GM19351 (cell line): ENCODE measurements at regions not wholly inside any gene's neighbourhood (a gene's known extent, or its start where the extent isn't known, plus 50 kb on each side); places are given as distances from the start of the nearest gene placed in this dataset.

ENCODE experiments used
- ATAC-seq: cut with Tn5 transposase; IDR thresholded peaks from one replicate; pipeline ENCODE4 v1.9.1; 2021; ENCODE audit warnings: mild to moderate bottlenecking, moderate library complexity; ENCODE audit not compliant: unreplicated experiment

DNA sequence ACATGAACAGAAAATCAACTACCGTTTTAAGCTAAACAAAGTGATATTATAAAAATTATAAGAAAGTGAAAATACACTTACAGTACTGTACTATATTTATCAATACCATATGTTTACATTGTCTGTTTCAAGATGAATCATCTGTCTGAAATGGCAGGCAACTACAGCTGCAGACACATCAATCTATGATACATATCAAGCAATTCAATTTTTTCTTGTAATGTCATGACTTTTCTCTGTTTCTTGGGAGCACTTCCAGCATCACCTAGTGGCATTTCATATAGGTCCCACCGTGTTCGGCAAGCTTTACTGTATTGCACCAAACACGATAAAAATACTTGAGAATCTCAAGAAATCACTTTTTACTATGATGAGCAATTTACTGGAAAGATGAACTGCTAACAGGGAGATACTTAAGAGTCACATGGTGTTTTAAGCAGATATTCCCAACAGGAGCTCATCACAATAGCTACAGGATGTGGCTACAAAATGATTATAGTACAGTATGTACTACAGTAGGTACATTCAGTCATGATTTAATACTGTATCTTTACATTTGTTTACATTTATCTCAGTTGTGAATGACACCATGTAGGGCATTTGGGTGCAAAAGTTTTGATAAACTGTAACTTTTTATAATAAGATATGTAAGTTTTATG is 207.4 kb downstream of the ADAM29 start:
- ATAC-seq = no peak

DNA sequence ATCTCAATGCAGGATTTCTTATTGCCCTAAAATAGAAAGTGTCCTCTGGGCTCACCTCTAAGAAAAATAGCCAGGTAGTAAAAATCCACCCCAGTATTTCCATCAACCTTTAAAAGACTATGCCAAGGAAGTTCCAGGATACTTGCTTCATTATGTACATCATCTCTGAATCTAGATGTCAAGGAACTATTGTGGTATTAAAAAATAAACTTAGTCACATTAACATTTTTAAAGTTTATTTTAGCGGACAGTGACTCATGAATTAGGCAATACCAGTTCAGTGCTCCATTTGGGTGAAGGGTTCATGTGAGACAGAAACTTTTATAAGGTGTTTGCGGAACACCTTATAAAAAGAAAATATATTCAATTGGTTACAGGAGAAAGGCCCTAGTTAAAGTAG is 209.2 kb downstream of the ADAM29 start:
- no peak for ATAC-seq

DNA sequence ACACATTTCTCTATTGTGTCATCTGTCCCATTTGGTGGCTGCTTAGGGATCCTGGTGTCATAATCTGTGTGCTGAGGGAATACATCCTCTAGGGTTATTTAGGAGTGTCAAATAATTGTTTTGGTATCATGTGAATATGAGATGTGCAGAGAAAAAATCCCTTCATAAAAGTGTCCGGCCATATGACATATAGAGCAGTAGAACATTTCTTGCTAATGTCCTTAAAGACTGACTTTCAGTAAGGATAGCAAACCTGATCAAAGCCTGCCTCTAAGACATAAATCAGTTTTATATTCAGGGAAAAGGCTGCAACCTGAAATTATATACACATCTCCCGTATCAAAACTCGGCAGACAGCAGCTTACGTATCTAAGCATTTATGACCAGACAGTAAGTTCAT is 211.6 kb downstream of the ADAM29 start:
- ATAC-seq = no peak

DNA sequence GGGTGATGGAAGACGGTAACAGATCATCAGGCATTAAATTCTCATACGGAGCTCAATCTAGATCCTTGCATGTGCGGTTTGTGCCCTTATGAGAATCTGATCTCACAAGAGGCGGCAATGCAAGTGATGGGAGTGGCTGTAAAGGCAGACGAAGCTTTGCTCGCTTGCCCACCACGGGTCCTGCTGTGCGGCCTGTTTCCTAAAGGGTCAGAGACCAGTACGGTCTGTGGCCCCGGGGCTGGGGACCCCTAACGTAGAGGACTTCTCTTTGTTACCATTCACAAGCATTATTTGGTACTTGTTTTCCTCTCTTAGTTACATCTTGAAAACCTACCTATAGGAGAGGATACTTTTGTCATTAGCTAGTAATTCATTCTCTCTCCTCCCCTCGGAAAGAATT is 221.0 kb downstream of the ADAM29 start:
- no peak for ATAC-seq

DNA sequence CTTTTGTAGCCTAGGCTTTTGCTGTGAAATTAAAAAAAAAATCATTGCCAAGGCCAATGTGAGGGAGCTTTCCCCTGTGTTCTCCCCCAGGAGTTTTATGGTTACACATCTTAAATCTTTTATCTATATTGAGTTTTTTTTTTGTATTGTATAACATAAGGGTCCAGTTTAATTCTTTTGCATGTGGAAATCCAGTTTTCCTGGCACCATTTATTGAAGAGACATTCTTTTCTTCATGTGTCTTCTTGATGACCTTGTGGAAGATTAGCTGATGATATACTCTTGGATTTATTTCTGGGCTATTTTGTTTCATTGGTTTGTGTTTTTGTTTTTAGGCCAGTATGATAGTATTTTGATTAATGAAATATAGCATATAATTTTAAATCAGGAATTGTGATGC is 225.0 kb downstream of the ADAM29 start:
- no peak for ATAC-seq

DNA sequence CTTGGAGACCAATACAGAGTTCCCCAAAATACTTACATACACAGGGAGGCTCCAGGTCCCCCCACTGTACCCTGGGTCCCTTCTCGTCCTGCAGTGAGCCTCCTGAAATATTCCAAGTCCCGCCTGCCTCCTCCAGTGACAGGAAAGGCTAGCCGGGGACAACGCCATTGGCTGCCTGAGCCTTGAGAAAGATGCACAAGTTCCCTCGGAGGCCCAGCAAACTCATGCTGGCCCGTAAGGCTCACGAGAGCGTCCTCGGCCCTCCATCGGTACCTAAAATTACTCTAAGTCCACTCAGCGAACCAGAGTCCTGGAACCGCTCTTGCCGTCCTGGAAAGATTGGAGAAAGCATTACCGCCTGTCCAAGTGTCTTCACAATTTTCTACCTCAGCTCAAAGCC is 228.6 kb downstream of the ADAM29 start:
- ATAC-seq = no peak

DNA sequence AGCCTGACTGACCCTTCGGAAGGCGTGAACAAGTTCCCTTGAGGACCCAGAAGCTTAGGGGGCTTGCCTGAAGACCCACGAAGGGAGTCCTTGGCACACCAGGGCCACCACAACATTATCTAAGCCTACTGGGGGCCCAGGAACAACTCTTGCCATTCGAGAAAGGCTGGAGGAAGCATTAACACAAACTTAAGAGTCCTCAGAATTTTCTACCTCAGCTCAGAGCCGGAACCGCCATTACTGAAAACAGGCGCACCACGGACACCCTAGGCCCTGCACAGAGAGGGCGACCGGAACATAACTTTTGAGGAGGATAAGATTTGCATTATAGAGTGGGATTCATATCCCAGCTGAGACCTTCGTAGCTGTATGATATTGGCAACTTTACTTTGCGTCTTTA is 229.1 kb downstream of the ADAM29 start:
- ATAC-seq = no peak

DNA sequence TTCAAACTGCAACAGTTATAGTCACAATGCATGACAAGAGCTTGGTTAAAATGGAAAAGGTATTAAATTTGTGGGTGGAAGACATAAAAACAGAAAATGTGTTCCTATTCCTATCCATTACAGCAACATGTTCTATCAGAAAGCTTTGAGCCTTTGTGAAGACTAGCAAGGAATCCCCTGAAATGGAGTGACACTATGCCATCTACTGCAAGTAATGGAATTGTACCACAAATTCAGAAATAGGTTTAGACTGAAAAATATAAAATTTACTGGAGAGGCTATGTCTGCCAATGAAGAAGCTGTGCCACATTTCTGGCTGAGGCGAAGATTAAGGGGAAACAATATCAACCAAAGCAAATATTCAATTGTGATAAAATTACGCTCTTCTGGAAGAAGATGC is 247.9 kb downstream of the ADAM29 start:
- no peak for ATAC-seq

DNA sequence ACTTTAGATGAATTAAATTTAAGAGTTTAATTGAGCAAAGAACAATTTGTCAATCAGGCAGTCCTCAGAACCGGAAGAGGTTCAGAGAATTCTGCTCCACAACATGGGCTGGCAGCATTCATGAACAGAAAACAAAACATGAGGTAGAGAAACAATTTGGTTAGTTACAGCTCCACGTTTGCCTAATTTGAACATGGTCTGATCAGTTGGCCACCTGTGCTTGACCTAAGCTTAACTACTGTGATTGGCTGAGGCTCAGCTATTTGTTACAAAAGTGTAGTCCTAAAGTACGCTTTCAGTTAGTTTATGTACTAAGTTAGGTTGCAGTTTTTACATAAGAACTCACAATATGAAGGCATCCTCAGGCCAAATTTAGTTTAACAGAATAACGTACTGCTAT is 258.6 kb downstream of the ADAM29 start:
- ATAC-seq = no peak

DNA sequence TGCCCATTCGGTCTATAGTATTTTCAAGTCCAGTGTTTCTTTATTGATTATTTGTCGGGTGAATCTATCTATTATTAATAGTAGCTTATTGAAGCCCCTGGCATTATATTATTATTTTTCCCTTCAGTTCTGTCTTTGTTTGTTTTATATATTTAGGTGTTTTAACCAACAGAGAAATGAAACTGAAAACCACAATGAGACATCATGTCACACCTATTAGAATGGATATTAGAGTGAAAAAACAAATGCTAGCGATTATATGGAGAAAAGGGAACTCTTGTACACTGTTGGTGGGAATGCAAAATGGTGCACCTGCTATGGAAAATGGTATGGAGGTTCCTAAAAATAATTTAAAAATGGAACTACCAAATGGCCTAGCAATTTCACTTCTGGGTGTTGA is 272.5 kb downstream of the ADAM29 start:
- peak; percentile 56 for ATAC-seq

DNA sequence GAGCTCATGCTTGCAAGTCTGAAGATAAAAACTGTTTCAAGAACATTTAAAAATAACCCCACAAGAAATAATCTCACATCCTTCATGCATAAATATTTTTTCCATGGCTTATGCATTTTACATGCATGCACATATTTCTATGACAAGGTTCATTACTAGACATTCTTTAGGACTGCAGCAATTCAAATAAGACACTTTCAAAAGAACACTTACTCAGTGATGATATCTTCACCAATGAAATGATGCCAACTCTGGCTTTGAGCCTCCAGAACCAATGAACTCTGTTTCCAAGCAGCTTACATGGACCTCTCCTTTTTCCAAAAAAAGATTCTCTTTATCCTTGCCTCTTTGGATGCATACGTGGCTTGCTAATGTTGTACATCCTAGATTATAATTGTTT is 279.9 kb downstream of the ADAM29 start:
- no peak for ATAC-seq

DNA sequence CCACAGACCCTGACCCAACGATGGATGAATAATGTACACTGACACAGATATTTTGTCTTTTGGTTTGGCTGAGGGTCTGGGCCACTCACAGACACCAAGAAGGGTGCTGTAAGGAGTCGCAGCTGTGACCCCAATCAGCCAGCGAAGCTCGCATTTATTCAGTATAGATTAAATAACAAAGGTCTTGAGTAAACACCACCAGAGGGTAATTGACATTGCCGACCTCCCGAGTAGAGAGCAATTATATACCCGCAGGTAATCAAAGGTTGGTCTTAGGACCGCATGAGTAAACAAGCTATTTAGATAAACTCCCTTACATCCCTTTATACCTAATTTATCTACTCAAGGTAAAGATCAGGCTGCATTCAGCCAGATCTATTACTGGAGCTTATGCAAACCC is 297.1 kb downstream of the ADAM29 start:
- ATAC-seq = no peak

DNA sequence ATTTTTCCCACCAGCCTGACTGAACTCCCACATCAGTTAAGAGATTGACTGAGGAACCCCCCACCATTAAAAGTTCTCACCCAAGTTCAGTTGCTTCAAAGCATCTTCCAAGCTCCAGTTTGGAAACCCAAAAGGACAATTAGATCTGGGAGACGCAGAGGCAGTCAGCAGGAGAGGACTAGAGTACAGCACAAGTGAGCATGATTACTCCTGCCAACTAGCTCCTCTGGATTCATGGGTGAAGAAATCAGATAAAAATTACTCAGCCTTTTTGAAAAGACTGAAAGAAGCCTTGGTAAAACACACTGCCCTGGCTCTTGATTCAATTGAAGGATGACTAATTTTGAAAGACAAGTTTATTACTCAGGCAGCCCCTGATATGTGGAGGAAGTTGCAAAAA is 297.5 kb downstream of the ADAM29 start:
- ATAC-seq = no peak

DNA sequence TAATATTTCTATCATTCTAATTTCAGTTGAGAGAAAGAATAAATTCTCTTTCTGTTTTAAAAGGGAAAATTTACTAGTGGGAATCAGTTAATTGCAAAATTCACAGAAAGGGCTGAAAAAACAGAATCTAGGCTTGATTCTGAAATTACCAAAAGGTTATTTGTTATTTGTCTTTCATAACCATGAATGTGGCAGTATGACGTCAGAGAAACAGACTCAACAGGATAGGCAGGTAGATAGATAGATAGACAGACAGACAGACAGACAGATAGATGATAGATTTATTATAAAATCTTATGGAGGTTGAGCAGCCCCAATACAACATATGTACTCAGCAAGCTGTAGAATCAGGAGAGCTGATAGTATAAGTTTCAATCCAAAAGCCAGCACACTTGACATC is 311.0 kb downstream of the ADAM29 start:
- ATAC-seq = no peak

DNA sequence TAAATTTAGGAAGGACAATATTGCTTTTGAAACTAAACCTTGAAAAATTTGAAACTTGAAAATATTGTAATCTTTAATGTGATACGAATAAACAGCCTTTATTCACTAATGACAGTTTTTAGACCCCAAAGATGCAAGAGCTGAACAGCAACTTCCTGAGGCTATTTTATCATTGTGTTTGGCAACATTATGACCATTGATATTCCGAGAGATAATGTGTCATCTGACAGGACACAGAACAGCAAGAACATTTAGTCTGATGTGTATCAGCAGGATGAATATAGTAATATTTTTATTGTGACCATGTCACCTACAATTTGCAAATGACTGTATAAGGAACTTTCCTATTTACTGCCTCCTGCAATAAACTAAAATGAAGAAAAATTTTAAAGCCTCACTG is 316.0 kb downstream of the ADAM29 start:
- no peak for ATAC-seq

DNA sequence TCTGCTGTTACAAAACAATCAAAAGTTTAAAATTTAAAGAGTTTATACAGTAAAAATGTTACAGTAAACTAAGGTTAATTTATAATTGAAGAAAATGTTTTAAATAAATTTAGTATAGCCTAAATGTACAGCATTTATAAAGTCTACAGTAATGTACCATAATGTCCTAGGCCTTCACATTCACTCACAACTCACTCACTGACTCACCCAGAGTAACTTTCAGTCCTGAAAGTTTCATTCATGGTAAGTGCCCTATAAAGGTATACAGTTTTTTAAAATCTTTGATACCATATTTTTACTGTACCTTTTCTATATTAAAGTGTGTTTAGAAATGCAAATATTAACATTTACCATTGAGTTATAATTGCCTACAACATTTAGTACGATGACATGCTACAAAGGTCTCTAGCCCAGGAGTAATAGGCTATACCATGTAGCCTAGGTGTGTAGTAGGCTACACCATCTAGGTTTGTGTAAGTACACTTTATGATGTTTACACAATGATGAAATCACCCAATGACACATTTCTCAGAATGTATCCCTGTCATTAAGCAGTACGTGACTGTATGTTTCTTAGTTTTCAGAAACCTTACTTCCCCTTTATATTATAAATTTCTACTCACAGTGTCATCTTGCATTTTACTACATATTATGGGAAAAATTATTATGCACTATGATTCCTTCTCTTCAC is 320.8 kb downstream of the ADAM29 start:
- no peak for ATAC-seq

DNA sequence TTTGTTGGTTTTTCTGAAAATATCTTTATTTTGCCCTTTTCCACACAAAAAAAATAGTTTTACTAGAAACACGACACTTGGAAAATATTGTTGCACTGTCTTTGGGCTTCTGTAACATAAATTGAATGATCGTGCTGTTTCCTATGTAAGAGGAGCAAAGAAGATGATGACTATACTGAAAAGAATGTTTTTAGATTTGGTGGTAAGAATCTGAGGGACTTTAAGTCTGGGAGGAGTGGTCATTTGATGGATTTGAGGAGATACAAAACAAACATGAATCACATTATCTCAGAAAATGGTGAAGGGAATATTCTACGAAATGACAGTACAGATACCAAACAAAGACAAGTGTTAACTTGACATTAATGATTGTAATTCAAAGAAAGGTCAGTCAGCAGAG is 328.8 kb downstream of the ADAM29 start:
- ATAC-seq = no peak

DNA sequence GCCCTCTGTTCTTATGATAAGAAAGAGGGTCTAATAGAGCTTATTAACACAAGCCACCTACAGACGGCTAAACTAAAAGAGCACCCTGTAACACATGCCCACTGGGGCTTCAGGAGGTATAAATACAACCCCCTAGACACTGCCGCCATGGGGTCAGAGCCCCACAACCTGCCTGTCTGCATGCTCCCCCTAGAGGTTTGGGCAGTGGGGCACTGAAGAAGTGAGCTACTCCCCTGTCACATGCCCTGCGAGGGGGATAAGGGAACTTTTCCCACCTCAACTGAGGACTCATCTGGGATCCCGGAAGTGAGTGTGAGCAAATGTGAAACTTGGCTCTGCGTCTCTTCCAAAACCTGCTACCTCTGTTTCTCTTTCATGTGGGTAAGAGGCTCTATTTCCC is 334.5 kb downstream of the ADAM29 start:
- ATAC-seq = no peak

DNA sequence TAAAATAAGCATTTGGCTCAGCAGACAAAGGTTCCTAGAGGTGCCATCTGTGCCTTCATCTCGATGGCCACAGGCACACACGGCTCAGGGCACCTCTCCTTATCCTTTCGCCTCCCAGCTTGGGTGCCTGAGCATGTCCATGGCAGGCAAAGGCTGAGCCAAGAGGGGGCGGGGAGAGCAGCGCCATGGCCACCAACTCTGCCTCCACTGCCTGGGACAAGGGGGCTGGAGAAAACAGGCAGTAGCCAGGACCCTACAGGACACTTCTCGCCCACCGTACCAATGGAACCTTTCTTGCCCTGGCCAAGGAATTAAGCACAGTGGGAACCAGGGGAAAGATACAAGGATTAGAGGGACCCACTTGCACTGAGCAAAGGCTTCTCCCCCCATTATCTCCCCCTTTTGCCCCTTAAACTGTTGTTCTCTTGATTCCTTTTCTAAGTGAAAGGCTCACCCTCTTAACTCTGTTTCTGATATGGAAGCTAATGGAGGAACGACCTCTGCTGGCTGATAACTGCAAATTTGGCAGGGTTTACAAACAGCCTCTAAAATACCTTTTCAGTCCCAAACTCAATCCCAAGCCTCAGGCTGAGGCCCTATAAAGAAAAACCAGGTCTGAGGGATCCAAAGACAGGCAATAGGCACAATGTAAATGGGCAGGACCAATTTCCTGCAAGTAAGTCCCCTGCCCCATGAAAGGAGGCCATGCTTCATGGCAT is 335.2 kb downstream of the ADAM29 start:
- ATAC-seq = peak; percentile 53

DNA sequence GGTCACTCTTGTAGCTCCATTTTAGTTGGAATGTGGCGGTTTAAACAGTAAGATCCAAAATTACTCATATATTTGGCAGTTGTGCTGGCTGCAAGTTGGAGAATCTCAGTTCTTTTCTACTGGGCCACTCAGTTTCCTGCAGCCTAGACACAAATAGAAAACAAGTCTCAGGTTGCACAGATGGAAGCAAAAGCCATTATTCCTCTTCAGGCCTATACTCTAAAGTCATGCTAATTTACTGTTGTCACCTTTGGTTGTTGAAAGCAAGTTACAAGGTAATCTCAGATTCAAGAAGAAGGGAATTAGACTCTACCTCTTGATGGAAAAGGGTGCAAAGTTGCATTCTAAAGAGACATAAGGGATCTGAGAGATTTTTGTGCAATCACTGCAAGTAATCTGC is 345.4 kb downstream of the ADAM29 start:
- no peak for ATAC-seq

DNA sequence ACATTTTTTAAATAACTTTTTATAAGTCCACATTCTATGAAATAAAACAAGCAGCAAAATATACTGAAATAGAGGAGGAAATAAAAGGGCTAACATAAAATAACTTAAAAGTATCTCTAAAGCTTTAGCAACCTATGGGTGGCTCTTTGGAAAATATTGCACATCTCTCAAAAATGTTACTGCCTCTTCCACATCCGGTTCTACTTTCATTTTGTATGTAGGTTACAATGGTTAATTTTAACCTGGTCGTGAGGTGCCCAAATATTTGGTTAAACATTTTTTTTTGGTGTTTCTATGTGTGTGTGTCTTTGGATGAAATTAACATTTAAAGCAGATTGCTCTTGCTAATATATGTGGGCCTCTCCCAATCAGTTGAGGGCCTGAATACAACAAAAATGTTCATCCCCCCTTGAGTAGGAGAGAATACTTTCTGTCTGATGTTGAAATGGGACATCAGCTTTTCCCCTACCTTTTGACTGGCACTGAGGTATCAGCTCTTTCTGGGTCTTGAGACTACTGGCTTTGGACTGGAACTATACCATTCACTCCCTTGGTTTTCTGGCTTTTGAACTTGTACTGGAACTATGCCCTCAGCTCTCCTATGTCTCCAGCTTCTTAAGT is 353.0 kb downstream of the ADAM29 start:
- ATAC-seq = peak; percentile 94
